GM19324 (cell line): ENCODE measurements at regions not wholly inside any gene's neighbourhood (a gene's known extent, or its start where the extent isn't known, plus 50 kb on each side); places are given as distances from the start of the nearest gene placed in this dataset.

ENCODE experiments used
- ATAC-seq: cut with Tn5 transposase; IDR thresholded peaks from one replicate; pipeline ENCODE4 v1.9.1; 2021; ENCODE audit warnings: mild to moderate bottlenecking, moderate library complexity; ENCODE audit not compliant: unreplicated experiment, low FRiP score

DNA sequence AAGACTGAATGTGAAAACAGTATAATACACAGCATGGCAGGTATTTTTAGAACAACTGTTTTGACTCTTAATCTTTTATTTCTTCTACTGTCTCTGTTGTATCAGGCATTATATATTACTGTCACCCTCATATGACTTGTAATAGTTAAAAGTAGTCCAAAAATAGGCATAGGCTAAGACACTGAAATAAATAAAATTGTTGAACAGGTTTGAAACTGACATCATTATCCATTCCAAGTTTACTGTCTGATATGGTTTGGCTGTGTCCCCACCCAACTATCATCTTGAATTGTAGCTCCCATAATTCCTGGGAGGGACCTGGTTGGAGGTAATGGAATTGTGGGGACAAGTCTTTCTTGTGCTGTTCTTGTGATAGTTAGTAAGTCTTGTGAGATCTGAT lies 91.4 kb upstream of the CDH19 start:
- ATAC-seq, result no peak

DNA sequence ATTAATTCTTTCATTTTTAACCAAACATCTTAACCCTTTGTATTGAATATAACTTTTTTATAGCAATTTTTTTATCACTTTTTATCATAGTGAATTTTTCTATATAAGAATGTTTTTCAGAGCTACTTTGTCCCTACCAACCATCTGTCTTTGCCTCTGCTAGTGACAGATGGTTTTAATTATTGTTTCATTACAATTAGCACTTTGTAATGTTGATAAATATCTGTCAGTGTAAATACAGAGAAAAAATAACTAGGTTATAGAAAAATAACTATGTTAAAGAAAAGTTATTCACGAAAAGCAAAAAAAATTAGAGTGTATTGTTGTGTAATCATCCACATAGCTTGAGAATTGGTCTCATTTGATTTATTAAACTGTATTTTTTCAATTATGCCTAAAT lies 91.0 kb upstream of the CDH19 start:
- ATAC-seq, result no peak

- ATAC-seq, result no peak
Measured at GRCh38 chr18:66687635-66688034, 83.7 kb upstream of the CDH19 start.

DNA sequence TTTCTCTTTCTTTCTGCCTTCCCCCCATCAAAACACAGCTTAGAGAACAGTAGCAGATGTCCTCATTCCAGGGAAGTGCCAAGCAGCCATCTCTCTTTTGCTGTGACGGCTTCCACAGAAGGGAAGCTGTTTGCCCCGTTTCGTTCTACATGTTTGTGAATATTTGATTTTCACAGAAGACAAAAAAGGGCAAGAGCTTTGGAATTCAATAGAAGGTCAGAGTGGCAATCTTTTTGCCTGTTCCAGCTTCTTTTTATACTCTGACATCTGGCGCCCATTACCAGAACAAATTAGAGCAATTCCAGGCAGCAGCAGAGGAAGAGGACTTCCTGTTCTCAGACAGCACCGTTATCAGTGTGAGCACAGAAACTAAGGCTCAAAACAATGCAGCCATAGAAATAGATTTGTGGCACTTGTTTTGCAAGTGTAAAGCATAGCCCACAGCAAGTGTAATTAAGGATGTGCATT lies 79.0 kb upstream of the CDH19 start:
- no peak for ATAC-seq

- ATAC-seq, result no peak
Measured at GRCh38 chr18:66676699-66677098, 72.8 kb upstream of the CDH19 start.

DNA sequence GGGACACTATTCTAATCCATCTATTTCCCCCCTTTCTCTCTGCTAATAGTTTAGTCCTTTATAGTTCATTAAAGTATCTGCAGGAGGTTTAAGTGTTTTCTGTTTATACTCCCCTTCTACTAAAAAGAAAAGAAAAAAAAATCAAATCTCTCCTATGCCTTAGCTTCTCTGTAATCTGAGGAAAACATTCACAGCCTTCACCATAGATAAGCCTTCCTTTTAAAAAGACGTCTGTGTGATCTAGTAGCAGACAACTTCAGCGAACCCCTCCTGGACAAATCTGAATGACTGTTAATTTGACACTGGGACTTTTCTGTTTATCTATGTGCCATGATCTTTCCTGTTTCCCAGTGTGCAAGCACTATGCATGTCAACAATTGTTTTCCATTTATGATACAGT lies 70.4 kb upstream of the CDH19 start:
- no peak for ATAC-seq

DNA sequence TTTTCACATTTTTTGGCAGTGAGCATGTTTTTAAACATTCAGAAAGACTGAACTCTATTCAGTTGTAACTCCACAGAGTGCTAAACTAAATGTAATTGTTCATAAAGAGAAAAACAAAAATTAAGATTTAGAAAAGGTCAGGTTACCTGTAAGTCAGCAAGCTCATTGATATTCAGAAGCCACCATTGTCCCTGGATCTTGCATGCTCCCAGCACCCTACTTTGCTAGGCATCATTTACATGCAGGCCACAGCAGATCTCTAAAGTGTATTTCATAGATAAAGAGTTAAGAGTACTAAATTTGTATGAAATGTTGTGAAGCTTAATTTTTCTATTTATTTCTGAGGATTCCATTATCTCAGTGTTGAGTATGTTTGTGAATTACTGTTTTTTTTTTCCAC lies 64.8 kb upstream of the CDH19 start:
- ATAC-seq, result no peak

DNA sequence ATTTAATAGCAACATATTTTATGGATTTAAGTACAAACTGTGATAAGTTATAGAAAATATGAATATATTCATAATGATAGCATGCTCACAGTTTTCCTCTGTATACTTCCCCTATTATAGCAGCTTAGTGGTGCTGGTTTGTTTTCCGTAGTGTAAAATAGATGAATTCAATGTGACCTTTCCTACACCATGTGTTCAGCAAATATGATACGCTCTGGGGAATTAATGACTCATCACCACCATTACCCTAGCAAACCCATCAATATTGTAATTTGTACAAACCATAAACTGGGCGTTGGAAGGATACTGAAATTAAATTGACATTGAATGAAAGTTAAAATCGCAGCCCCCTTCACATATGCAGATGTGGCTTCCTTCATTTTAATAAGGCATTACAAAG lies 58.7 kb upstream of the CDH19 start:
- no peak for ATAC-seq

GRCh38 chr18:66655407-66655806 lies 51.5 kb upstream of the CDH19 start:
- ATAC-seq, result no peak
